HTR-8/SVneo (cell line): ENCODE measurements at regions not wholly inside any gene's neighbourhood (a gene's known extent, or its start where the extent isn't known, plus 50 kb on each side); places are given as distances from the start of the nearest gene placed in this dataset.

ENCODE experiments used
- DNase-seq: peaks from one replicate; pipeline ENCODE4 v3.0.0; 2011; ENCODE audit warnings: low spot score, mixed read lengths; ENCODE audit not compliant: insufficient read length
- FAIRE-seq: peaks from 2 replicates; lab custom pipeline; 2011; peaks lifted over from hg19 to GRCh38; lab: Jason Lieb, UNC

- DNase-seq = no peak
- no peak for FAIRE-seq
Measured at GRCh38 chr22:27635435-27635834, 166.1 kb downstream of the MN1 start.

DNA sequence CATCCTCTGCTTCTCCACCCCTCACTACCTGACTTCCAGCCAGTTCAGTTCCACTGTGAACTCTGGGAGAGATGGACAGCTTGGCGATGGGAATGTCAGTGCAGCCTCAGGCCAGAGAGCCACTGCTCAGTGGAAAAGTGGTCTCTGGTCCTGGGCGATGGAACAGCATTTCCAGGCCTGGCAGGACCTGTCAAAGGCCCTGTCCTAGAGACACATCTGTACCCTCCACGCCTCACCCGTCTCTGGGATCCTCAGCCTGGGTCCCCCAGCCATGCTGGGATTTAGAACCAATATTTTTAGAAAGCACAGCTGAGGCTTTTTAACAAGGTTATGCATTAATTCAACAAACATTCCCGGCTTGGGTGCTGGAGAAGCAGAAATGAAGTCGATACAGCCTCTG, 165.7 kb downstream of the MN1 start:
- FAIRE-seq = no peak
- DNase-seq = no peak

GRCh38 chr22:27636716-27637508, 164.6 kb downstream of the MN1 start:
- FAIRE-seq = no peak

GRCh38 chr22:27637604-27638003, 164.0 kb downstream of the MN1 start:
- FAIRE-seq (no peak), DNase-seq (no peak)

More at GRCh38 chr22:27636716-27637508, 164.6 kb downstream of the MN1 start:
- DNase-seq = no peak

DNA sequence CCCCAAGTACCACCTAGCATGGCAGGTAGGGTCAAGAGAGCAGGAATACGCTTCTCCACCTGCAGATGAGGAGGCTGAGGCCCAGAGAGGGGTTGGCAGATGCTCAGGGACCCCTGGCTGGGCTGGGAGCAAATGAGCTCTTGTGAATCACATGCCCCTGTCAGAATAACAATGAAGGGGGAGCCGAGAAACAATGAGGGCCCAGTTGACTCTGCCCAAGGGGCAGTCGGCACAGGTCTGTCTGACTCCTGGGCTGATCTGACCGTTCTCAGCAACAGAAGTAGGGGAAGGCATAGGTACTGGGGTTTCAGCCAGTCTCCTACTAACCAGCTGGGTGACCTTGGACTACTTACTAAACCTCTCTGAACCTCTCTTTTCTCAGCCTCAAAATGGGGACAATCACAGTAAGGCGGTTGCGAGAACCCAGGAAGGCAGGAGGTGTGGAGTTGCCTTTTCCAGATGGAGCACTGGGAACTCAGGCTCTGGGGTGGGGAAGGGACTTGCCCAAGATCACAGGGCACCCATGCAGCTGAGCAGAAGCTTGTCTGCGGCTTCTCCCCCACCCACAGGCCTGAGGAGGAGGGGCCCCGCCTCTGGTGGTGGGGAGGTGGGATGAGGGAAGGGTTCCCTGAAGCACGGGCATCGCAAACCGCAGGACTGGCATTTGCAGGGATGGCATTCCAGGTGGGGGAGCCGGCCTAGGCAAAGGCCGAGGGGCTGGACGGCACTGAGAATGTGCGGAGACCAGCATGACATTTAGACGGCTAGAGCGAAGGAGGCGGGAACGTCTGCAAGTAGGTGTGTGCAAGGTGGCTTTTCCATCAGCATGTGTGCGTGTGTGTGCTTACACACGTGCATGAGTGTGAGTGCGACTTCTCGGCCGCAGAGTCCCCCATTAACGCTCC, 163.0 kb downstream of the MN1 start:
- no peak for FAIRE-seq
- DNase-seq = no peak

GRCh38 chr22:27639248-27640086, 162.1 kb downstream of the MN1 start:
- FAIRE-seq (no peak), DNase-seq (no peak)

DNA sequence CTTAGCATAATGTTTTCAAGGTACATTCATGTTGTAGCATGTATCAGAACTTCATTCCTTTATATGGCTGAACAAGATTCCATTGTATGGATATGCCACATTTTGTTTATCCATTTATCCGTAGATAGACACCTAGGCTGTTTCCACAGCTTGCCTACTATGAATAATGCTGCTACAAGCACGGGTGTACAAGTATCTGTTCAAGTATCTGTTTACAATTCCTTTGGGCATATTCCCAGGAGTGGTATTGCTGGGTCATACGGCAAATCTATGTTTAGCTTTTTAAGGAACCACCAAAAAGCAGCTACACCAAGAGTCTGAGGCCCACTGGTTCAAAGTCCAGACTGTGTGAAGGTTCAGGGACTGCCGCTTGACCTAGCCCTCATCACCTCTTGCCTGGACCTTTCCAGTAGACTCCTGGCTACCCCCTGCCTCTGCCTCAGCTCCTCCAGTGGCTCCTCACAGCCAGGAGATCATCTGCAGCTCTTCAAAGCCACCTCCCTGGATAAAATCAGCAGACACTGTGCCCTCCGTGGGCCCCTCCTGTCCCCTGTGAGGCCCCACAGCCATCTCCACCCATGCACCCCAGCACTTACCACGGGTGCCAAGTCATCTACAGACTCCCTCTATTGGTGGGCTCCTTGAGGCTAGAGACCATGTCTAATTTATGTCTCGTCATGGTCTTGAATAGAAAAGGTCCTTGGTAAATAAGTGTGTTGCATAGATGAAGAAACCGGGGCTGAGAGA, 160.3 kb downstream of the MN1 start:
- FAIRE-seq (no peak), DNase-seq (no peak)

GRCh38 chr22:27642104-27642800, 159.3 kb downstream of the MN1 start:
- FAIRE-seq = no peak
- DNase-seq = no peak

DNA sequence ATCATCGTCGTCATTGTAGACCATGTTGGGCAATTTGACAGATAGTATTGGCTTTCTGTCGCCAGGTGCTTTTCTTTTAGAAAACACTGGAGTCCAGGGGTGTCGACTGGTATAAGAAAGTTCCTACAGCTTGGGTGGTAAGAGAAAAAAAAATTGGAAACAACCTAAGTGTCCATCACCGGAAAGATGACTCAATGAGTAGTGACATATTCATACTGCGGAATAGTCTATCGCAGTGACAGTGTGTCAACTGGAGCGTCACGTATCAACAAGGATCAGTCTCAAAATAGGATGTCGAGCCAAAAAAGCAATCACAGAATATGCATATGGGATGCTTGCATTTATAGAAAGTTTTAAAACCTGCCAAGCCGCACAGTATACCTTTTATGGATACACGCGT, 157.6 kb downstream of the MN1 start:
- no peak for FAIRE-seq

GRCh38 chr22:27644566-27644965, 157.0 kb downstream of the MN1 start:
- DNase-seq = no peak
- no peak for FAIRE-seq

More for the DNA sequence above, 157.6 kb downstream of the MN1 start:
- DNase-seq = no peak

- FAIRE-seq = no peak
- DNase-seq = no peak
Measured at GRCh38 chr22:27647540-27647939, 154.0 kb downstream of the MN1 start.

GRCh38 chr22:27648074-27648473, 153.5 kb downstream of the MN1 start:
- FAIRE-seq (no peak), DNase-seq (no peak)

DNA sequence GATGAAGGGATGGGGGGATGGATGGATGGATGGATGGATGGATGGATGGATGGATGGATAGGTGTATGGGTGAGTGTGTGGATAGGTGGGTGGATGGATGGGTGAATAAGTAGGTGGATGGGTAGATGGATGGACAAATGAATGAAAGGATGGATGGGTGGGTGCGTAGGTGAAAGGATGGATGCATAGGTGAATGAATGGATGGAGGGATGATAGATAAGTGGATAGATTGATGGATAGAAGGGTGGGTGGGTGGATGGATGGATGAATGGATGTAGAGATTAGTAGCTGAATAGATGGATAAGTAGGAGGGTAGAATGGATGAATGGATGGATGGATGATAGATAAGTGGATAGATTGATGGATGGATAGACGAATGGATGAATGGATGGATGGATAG, 152.7 kb downstream of the MN1 start:
- FAIRE-seq (no peak), DNase-seq (no peak)

GRCh38 chr22:27650572-27650971, 151.0 kb downstream of the MN1 start:
- FAIRE-seq (no peak), DNase-seq (no peak)

- FAIRE-seq = no peak
- no peak for DNase-seq
Measured at GRCh38 chr22:27650985-27651384, 150.6 kb downstream of the MN1 start.

DNA sequence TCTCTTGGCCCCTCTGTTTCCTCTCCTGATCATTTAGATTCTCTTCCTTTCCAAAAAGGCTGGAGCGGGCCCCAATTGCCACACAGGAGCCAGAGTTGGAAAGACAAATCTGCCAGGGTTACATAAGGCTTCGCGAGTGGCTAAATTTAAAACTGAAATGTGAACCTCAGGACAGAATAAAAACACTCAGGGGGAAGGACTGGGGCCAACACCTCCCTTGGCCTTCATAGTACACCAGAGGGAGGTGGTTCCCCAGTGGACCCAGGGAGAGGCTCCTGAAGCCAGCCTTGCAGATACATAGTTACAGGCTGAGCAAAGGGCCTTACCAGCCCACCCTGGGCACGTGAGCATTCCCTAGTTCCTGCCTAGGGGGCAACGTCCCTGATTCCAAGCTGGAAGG, 150.1 kb downstream of the MN1 start:
- DNase-seq = no peak
- no peak for FAIRE-seq

DNA sequence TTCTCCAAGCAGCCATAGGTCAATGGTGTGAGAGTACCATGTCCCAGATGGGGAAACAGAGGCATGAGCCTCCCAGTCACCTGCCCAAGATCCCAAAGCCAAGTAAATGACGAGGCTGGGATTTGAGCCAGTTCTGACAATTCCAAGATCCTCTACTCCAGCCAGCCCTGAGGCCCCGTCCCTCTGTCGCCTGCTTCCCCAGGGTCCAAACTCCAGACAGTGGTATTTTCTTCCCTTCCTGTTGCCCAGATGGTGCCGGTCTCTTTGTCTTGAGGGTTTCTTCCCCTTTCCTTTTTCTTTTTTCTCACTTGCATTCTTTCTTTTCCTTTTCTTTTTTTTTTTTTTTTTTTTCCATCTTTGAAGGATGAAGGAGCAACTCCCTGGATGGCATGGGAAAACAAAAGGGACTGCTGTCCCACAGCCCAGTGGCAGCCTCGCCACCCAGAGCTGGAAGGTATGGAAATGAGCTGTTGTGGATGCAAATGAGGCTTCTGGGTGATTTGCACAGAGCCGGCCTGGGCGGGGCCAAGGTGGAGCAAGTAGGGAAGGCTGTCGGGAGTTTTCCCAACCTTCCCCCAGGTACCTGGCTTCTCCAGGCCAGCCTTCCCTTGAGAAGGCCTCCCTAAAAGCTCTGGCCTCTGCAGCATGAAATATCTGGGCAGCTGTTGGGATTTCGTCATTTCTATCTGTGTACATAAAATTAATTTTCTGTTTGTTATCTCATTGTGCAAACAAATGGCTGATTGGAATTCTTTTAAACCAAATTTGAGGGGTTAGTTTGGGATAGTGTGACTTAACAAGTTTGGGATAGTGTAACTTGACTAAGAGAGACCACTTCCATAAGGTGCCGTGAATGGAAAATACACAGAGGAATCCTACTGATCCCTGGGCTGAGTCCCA, 146.8 kb downstream of the MN1 start:
- no peak for FAIRE-seq
- DNase-seq = no peak

- FAIRE-seq (no peak), DNase-seq (no peak)
Measured at GRCh38 chr22:27655582-27656185, 145.9 kb downstream of the MN1 start.
